ENCODE measurements at regions not wholly inside any gene's neighbourhood (a gene's known extent, or its start where the extent isn't known, plus 50 kb on each side); places are given as distances from the start of the nearest gene placed in this dataset.

- WGBS, 2 donors (ENCODE audit: extremely low coverage in 2 of 2, insufficient read length in 2 of 2, insufficient replicate concordance in 1 of 2), result no CpG with 5 or more reads among the region's 1 CpG
- H3K27me3 ChIP-seq (ENCODE audit: control insufficient read depth in 3 of 3, insufficient read depth in 3 of 3, low read depth in 1 of 3, low read length in 3 of 3), result no peaks in the 10 kb centered on the region
Measured at GRCh38 chr18:2468051-2468450, 103.3 kb downstream of the METTL4 start.

GRCh38 chr18:2471523-2471922 lies 99.8 kb downstream of the METTL4 start:
- Histone ChIP-seq H3K27me3 (ENCODE audit: control insufficient read depth in 3 of 3, insufficient read depth in 3 of 3, low read depth in 1 of 3, low read length in 3 of 3) (no peaks in the 10 kb centered on the region), H3K27ac (replicated peaks; ENCODE audit: low read length) (no peak overlapping the region), H3K14ac (ENCODE audit: low read length) (no peak overlapping the region), H3K36me3 (replicated peaks in 1 of 2; ENCODE audit: control insufficient read depth in 2 of 2, insufficient read depth in 2 of 2, low read length in 2 of 2) (no peaks in the 10 kb centered on the region), H2AFZ (ENCODE audit: low read length) (no peak overlapping the region), H2AK5ac (ENCODE audit: low read depth, low read length) (no peak overlapping the region), H3K4me3 (ENCODE audit: low read length in 2 of 2) (no peak overlapping the region), H2BK15ac (ENCODE audit: low read length) (no peak overlapping the region), H3K4me1 (ENCODE audit: control insufficient read depth in 2 of 2, insufficient read depth in 1 of 2, low read depth in 1 of 2, low read length in 2 of 2) (no peaks in the 10 kb centered on the region), H3K18ac (ENCODE audit: low read length) (no peak overlapping the region), H2BK120ac (ENCODE audit: low read depth, low read length) (no peak overlapping the region), H3K23ac (ENCODE audit: low read depth, low read length, poor library complexity) (no peak overlapping the region), H3K9ac (ENCODE audit: low read depth, low read length, poor library complexity) (no peak overlapping the region), H4K91ac (ENCODE audit: low read depth, low read length, poor library complexity) (no peak overlapping the region), H3K4me2 (ENCODE audit: insufficient read depth, low read length, poor library complexity, severe bottlenecking) (no peak overlapping the region), H4K8ac (ENCODE audit: low read depth, low read length) (no peak overlapping the region), H3K4ac (ENCODE audit: low read length) (no peak overlapping the region), H2BK12ac (ENCODE audit: low read length) (no peak overlapping the region), H2BK5ac (ENCODE audit: low read length) (no peak overlapping the region), H3K79me1 (ENCODE audit: low read depth, low read length) (no peaks in the 10 kb centered on the region), H3K9me3 (replicated peaks in 1 of 2; ENCODE audit: control insufficient read depth in 2 of 2, insufficient read depth in 1 of 2, low read depth in 1 of 2, low read length in 2 of 2) (no peaks in the 10 kb centered on the region)
- WGBS, 2 donors (ENCODE audit: extremely low coverage in 2 of 2, insufficient read length in 2 of 2, insufficient replicate concordance in 1 of 2), result no CpG with 5 or more reads among the region's 2 CpGs
- DNase-seq (ENCODE audit: low spot score), result no peak

More at GRCh38 chr18:2468051-2468450, 103.3 kb downstream of the METTL4 start:
- no peak overlapping the region for H4K8ac ChIP-seq (ENCODE audit: low read depth, low read length)
- no peaks in the 10 kb centered on the region for H3K36me3 ChIP-seq (replicated peaks in 1 of 2; ENCODE audit: control insufficient read depth in 2 of 2, insufficient read depth in 2 of 2, low read length in 2 of 2)
- H3K27ac ChIP-seq (replicated peaks; ENCODE audit: low read length), result no peak overlapping the region
- H3K9me3 ChIP-seq (replicated peaks in 1 of 2; ENCODE audit: control insufficient read depth in 2 of 2, insufficient read depth in 1 of 2, low read depth in 1 of 2, low read length in 2 of 2), result no peaks in the 10 kb centered on the region
- no peak overlapping the region for H3K9ac ChIP-seq (ENCODE audit: low read depth, low read length, poor library complexity)
- H2BK12ac ChIP-seq (ENCODE audit: low read length), result no peak overlapping the region
- H3K4me3 ChIP-seq (ENCODE audit: low read length in 2 of 2), result no peak overlapping the region
- no peak overlapping the region for H3K23ac ChIP-seq (ENCODE audit: low read depth, low read length, poor library complexity)
- no peaks in the 10 kb centered on the region for H3K79me1 ChIP-seq (ENCODE audit: low read depth, low read length)
- H4K91ac ChIP-seq (ENCODE audit: low read depth, low read length, poor library complexity), result no peak overlapping the region
- H2AFZ ChIP-seq (ENCODE audit: low read length), result no peak overlapping the region
- H2BK15ac ChIP-seq (ENCODE audit: low read length), result no peak overlapping the region
- no peak overlapping the region for H3K18ac ChIP-seq (ENCODE audit: low read length)
- H2BK5ac ChIP-seq (ENCODE audit: low read length), result no peak overlapping the region
- no peak overlapping the region for H2BK120ac ChIP-seq (ENCODE audit: low read depth, low read length)
- no peak for DNase-seq (ENCODE audit: low spot score)
- no peak overlapping the region for H3K4ac ChIP-seq (ENCODE audit: low read length)
- H3K4me2 ChIP-seq (ENCODE audit: insufficient read depth, low read length, poor library complexity, severe bottlenecking), result no peak overlapping the region
- H2AK5ac ChIP-seq (ENCODE audit: low read depth, low read length), result no peak overlapping the region
- peaks cover 0 to 1% of the 10 kb centered on the region in 2 donors for H3K4me1 ChIP-seq (ENCODE audit: control insufficient read depth in 2 of 2, insufficient read depth in 1 of 2, low read depth in 1 of 2, low read length in 2 of 2)
- no peak overlapping the region for H3K14ac ChIP-seq (ENCODE audit: low read length)

GRCh38 chr18:2478662-2479061 lies 92.6 kb downstream of the METTL4 start:
- no peak overlapping the region for H2BK5ac ChIP-seq (ENCODE audit: low read length)
- no peaks in the 10 kb centered on the region for H3K36me3 ChIP-seq (replicated peaks in 1 of 2; ENCODE audit: control insufficient read depth in 2 of 2, insufficient read depth in 2 of 2, low read length in 2 of 2)
- H3K27ac ChIP-seq (replicated peaks; ENCODE audit: low read length), result no peak overlapping the region
- no peak overlapping the region for H3K4me3 ChIP-seq (ENCODE audit: low read length in 2 of 2)
- H3K9ac ChIP-seq (ENCODE audit: low read depth, low read length, poor library complexity), result no peak overlapping the region
- DNase-seq (ENCODE audit: low spot score), result no peak
- H3K23ac ChIP-seq (ENCODE audit: low read depth, low read length, poor library complexity), result no peak overlapping the region
- no peak overlapping the region for H2BK15ac ChIP-seq (ENCODE audit: low read length)
- no peak overlapping the region for H2BK120ac ChIP-seq (ENCODE audit: low read depth, low read length)
- no peak overlapping the region for H3K4ac ChIP-seq (ENCODE audit: low read length)
- H4K8ac ChIP-seq (ENCODE audit: low read depth, low read length), result no peak overlapping the region
- WGBS, 2 donors (ENCODE audit: extremely low coverage in 2 of 2, insufficient read length in 2 of 2, insufficient replicate concordance in 1 of 2), result no CpG with 5 or more reads among the region's 1 CpG
- no peaks in the 10 kb centered on the region for H3K79me1 ChIP-seq (ENCODE audit: low read depth, low read length)
- no peak overlapping the region for H4K91ac ChIP-seq (ENCODE audit: low read depth, low read length, poor library complexity)
- no peak overlapping the region for H3K18ac ChIP-seq (ENCODE audit: low read length)
- H3K4me2 ChIP-seq (ENCODE audit: insufficient read depth, low read length, poor library complexity, severe bottlenecking), result no peak overlapping the region
- no peaks in the 10 kb centered on the region for H3K4me1 ChIP-seq (ENCODE audit: control insufficient read depth in 2 of 2, insufficient read depth in 1 of 2, low read depth in 1 of 2, low read length in 2 of 2)
- H2BK12ac ChIP-seq (ENCODE audit: low read length), result no peak overlapping the region
- H2AK5ac ChIP-seq (ENCODE audit: low read depth, low read length), result no peak overlapping the region
- H3K27me3 ChIP-seq (ENCODE audit: control insufficient read depth in 3 of 3, insufficient read depth in 3 of 3, low read depth in 1 of 3, low read length in 3 of 3), result no peaks in the 10 kb centered on the region
- H2AFZ ChIP-seq (ENCODE audit: low read length), result no peak overlapping the region
- no peak overlapping the region for H3K14ac ChIP-seq (ENCODE audit: low read length)
- H3K9me3 ChIP-seq (replicated peaks in 1 of 2; ENCODE audit: control insufficient read depth in 2 of 2, insufficient read depth in 1 of 2, low read depth in 1 of 2, low read length in 2 of 2), result no peaks in the 10 kb centered on the region

GRCh38 chr18:2480536-2480935 lies 90.8 kb downstream of the METTL4 start:
- H4K8ac ChIP-seq (ENCODE audit: low read depth, low read length), result no peak overlapping the region
- no peak overlapping the region for H3K4me2 ChIP-seq (ENCODE audit: insufficient read depth, low read length, poor library complexity, severe bottlenecking)
- no peak overlapping the region for H3K4me3 ChIP-seq (ENCODE audit: low read length in 2 of 2)
- WGBS, 2 donors (ENCODE audit: extremely low coverage in 2 of 2, insufficient read length in 2 of 2, insufficient replicate concordance in 1 of 2), result no CpG with 5 or more reads among the region's 2 CpGs
- H3K4me1 ChIP-seq (ENCODE audit: control insufficient read depth in 2 of 2, insufficient read depth in 1 of 2, low read depth in 1 of 2, low read length in 2 of 2), result no peaks in the 10 kb centered on the region
- no peak overlapping the region for H3K23ac ChIP-seq (ENCODE audit: low read depth, low read length, poor library complexity)
- H3K36me3 ChIP-seq (replicated peaks in 1 of 2; ENCODE audit: control insufficient read depth in 2 of 2, insufficient read depth in 2 of 2, low read length in 2 of 2), result no peaks in the 10 kb centered on the region
- no peak overlapping the region for H3K4ac ChIP-seq (ENCODE audit: low read length)
- H2BK120ac ChIP-seq (ENCODE audit: low read depth, low read length), result no peak overlapping the region
- no peak overlapping the region for H3K18ac ChIP-seq (ENCODE audit: low read length)
- no peak overlapping the region for H2AK5ac ChIP-seq (ENCODE audit: low read depth, low read length)
- H3K27ac ChIP-seq (replicated peaks; ENCODE audit: low read length), result no peak overlapping the region
- H2AFZ ChIP-seq (ENCODE audit: low read length), result no peak overlapping the region
- no peak overlapping the region for H3K14ac ChIP-seq (ENCODE audit: low read length)
- H3K27me3 ChIP-seq (ENCODE audit: control insufficient read depth in 3 of 3, insufficient read depth in 3 of 3, low read depth in 1 of 3, low read length in 3 of 3), result no peaks in the 10 kb centered on the region
- no peak overlapping the region for H3K9ac ChIP-seq (ENCODE audit: low read depth, low read length, poor library complexity)
- H4K91ac ChIP-seq (ENCODE audit: low read depth, low read length, poor library complexity), result no peak overlapping the region
- no peak overlapping the region for H2BK5ac ChIP-seq (ENCODE audit: low read length)
- no peak overlapping the region for H2BK15ac ChIP-seq (ENCODE audit: low read length)
- H3K9me3 ChIP-seq (replicated peaks in 1 of 2; ENCODE audit: control insufficient read depth in 2 of 2, insufficient read depth in 1 of 2, low read depth in 1 of 2, low read length in 2 of 2), result no peaks in the 10 kb centered on the region
- DNase-seq (ENCODE audit: low spot score), result no peak
- H2BK12ac ChIP-seq (ENCODE audit: low read length), result no peak overlapping the region
- H3K79me1 ChIP-seq (ENCODE audit: low read depth, low read length), result no peaks in the 10 kb centered on the region
